Lower leg skin (tissue), 3 donors: ENCODE measurements at regions not wholly inside any gene's neighbourhood (a gene's known extent, or its start where the extent isn't known, plus 50 kb on each side); places are given as distances from the start of the nearest gene placed in this dataset.

Experiments used
- CTCF ChIP-seq, 3 donors: fragments of 450-650 bp; IDR thresholded peaks; one replicate each; pipeline ENCODE4 v1.5.1; 2016; ENCODE audit warnings: antibody characterized with exemption in 3 of 3, mild to moderate bottlenecking in 3 of 3, moderate library complexity in 2 of 3
- POLR2A ChIP-seq, 2 donors: fragments of 450-650 bp; IDR thresholded peaks; one replicate each; pipeline ENCODE4 v1.6.1; 2016 to 2017; ENCODE audit warnings: antibody characterized with exemption in 2 of 2, mild to moderate bottlenecking in 1 of 2, moderate library complexity in 1 of 2

GRCh38 chr7:131081308-131081707, 246.4 kb upstream of the MKLN1 start:
- TF ChIP-seq POLR2A (IDR thresholded peaks at IDR 0.05) (no peak), CTCF (IDR thresholded peaks at IDR 0.05) (no peak)
